C1 segment of cervical spinal cord (tissue), 14 donors: ENCODE measurements at regions not wholly inside any gene's neighbourhood (a gene's known extent, or its start where the extent isn't known, plus 50 kb on each side); places are given as distances from the start of the nearest gene placed in this dataset.
"Not testable (repeated sequence)": the region's sequence is repeated elsewhere in the genome, so short reads cannot be mapped to it uniquely, and the experiment has no call there.

Source experiments
- DNase-seq, 14 donors: peaks; one replicate each; lab custom pipeline; 2025; lab: John Stamatoyannopoulos, UW

- DNase-seq = no peak
Measured at GRCh38 chr1:47682786-47683350, 245.0 kb downstream of the FOXD2 start.

GRCh38 chr1:47683401-47683800, 245.6 kb downstream of the FOXD2 start:
- no peak for DNase-seq

DNA sequence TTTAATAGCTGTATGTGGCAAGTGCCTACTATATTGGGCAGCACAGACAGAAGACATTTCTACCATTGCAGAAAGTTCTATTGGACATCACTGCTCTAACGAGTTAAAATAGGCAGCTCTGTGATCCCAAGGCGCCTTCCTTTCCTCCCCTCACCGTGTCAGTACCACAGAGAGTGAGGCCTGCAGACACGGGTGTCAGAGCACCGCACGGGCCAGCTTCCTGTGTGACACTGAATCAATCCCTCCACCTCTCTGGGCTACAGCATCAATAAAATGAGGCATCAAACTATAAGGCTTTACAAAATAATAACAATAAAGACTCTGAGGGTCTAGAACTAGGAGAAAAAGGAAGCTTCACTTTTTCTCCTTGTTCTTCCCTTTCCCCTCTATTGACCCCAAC, 246.7 kb downstream of the FOXD2 start:
- no peak for DNase-seq

DNA sequence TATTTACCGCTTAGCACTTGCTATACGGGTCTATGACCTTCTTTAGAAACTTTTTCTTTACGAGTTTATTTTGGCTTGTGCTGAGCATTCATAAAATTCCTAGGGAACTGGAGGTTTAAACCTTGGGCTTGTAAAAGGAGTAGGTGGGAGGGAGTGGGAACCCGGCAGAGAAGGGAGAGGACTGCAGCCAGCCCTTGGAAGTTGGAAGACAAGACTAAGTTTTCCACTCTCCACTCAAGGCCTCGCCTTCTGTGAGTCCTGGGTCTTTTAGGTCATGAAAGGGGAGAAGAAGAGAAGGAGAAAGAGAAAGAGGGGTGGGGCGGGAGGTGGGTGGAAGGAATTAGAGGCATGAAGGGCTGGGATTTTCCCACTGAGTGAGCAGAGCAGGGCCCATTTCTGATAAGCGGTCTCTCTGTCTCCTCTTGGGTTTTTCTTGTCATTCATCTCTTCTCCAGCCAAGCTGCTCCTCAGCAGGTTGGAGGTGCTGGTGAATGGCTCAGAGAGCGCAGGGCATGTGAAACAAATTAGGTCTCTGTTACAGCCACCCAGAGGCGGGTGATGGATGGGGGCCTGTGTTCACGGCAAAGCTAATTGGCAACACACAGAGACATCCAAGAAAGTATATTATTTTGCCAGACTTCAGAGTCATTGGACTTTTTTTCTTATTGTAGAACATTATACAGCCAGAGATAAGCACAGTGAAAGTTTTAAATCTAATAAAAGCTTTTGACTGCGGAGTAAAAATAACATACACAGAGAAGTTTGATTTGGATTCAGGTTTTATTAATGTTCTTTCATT, 247.3 kb downstream of the FOXD2 start:
- DNase-seq = no peak

DNA sequence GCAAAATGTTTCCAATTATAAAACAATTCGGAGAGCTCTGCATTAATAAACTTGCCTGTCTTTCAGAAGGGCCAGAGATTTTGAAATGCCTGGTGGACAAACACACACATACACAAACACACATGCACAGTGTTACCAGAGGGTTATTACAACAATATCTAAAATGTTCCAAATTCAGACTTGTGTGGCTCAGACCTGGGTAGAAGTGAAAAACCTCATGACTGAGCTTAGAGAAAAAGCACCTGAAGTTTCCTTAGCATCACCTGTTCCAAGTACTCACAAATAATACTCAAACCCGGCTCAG, 247.9 kb downstream of the FOXD2 start:
- no peak for DNase-seq

GRCh38 chr1:47686731-47687630, 249.1 kb downstream of the FOXD2 start:
- no peak for DNase-seq

DNA sequence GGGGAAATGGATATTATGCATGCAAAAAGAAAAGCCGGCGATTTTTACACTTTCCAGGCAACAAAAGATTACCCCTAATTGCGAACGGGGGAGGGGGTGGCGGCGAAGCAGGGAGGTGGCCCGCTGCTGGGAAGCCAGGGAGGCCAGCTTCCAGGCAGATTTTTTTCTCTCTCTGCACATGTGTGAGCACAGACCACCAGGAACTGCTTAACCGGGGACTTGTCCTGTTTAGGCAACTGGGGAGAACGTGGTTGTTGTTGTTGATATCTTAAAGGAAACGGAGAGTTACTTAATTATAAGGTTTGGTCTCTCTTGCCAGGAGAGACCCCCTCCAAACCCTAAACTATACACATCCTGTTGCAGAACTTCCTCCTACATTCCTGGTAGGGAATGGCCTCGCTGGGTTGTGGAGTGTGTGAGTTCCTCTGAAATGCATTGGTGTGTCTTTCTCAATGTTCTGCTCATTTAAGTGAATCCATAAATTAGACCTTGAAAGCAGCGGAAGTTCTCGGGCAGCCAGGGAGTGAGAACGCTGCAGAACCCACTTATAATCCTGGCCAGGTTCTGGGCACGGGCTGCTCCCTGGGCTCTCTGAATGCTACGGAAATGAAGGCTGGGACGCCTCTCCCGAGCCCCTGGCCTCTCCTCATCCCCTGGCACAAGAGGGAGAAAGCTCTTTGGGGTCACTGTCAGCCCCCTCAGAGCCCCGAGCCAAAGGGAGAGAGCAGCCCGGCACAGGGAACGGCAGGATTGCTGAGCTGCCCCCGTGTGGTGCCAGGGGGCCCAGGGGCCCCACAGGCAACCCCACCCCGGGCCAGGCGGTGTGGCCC, 250.0 kb downstream of the FOXD2 start:
- DNase-seq = no peak

DNA sequence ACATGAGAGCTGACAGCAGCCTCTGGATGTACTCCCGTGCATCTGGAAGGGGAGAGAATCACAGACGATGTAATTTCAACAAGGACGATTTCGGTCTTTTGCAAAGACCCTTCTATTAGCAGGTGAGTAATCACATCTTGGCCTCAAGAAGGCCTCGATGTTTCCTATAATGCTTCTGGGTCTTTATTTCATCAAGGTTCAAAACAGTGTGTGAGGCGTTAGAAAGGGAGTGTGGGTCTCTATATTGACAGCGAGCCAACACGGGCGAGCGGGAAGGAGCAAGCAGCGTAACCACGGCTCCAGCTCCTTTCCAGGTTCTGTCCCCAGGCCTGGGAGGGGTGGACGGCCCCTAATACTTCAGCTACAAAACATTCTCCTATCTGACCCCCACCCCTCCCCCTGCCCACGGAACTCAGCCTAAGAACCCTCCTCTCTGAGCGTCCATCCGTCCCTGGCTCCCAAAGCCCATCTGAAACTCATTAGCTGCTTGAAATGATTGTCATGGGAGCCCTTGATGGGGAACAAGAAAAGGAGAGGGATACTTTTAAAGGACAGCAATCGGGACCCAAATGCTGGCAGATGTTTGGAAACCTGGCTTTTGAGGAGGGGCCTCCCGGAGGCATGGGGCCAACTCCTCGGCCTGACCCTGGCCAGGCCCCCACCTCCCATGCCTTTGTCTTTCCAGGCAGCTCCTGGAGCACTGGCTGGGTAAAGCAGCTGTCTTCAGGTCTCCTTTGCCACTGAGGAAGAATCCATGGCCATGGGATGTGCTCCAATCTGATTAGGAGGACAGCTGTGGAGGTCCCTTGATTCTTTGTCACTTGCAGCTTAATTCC, 250.8 kb downstream of the FOXD2 start:
- DNase-seq = no peak

- no peak for DNase-seq
Measured at GRCh38 chr1:47689894-47690293, 252.1 kb downstream of the FOXD2 start.

DNA sequence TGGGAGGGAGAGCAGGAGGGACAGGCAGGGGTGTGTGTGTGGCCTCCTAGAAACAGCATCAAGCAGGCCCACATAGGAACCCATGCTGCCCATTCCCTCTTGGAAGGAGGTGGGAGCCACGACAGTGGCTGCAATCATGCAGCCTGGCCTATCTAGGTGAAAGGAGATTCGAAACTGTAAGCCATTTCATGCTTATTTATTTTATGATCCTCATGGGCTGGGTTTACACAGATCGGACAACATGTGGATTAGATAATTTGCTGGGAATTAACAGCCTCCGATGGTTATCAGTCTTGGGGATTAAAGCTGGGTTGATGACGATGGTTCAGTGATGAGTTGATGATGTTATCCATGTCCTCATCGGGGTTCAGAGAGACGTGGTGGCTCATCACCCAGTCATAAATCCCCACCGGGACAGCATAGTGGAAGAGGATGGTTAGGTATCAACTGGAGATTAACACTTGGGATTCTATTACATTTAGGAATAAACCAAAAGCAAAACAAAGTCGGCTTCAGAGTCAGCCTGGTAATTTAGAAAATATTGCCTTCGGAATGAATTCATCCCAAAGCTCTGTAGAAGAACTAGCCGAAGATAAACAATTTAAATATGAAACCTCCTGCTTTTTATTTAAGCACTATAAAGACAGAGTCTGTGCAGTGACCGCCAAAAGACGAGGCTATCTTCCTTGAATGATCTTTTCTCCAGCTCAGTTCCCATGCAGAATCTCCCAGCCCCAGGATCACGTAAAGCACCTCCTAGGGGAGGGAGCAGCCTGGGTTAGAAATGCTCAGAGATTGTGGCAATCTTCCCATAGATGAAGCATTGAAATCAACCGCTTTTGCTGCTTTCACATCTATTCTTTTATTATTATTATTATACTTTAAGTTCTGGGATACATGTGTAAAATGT, 252.8 kb downstream of the FOXD2 start:
- no peak for DNase-seq

DNA sequence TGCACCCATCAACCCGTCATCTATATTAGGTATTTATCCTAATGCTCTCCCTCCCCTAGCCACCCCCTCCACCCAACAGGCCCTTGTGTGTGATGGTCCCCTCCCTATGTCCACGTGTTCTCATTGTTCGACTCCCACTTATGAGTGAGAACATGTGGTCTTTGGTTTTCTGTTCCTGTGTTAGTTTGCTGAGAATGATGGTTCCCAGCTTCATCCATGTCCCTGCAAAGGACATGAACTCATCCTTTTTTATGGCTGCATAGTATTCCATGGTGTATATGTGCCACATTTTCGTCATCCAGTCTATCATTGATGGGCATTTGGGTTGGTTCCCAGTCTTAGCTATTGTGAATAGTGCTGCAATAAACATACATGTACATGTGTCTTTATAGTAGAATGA, 253.4 kb downstream of the FOXD2 start:
- not testable (repeated sequence) for DNase-seq

- DNase-seq = no peak
Measured at GRCh38 chr1:47692196-47692595, 254.4 kb downstream of the FOXD2 start.

- DNase-seq = no peak
Measured at GRCh38 chr1:47693115-47693514, 255.3 kb downstream of the FOXD2 start.

DNA sequence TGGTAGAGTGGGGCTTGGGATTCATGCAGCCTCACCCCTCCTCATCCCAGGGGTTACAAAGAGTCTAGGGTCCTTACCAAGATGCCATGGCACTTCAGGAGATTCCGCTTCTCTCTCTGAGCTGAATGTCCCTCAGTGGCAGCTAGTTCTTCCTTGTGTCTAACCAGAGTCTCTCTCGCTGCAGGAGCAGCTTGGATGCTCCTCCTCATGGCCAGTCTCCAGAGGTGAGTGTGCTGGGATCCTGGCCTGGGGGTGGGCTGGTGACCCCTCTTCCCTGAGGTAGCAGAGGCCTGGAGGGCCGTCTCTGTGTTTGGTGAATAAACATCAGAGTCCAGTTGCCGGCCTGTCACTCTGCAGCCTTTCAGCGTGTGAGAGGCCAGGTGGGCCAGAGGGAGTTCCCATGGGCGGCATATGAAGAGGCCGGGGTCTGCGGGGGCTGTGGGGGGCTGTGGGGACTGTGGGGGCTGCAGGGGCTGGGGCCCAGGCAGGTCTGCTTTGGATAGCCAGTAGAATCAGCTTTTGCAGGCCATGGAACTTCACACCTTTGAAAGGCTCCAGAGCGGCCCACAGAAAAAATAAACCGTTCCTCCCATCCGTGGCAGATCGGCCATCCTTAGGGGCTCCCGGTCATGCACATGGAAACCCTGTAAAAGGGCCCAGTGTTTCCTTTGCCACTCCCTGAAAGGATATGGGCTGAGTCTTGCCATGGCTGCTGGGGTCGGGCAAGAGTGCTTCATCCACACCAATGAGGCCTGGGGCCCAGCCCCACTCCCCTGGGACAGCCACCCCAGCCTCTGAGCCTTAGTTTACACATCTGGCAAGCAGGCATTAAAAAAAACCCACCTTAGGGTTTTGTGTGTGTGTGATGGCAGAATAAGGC, 256.4 kb downstream of the FOXD2 start:
- no peak for DNase-seq

- no peak for DNase-seq
Measured at GRCh38 chr1:47696404-47696736, 258.5 kb downstream of the FOXD2 start.

DNA sequence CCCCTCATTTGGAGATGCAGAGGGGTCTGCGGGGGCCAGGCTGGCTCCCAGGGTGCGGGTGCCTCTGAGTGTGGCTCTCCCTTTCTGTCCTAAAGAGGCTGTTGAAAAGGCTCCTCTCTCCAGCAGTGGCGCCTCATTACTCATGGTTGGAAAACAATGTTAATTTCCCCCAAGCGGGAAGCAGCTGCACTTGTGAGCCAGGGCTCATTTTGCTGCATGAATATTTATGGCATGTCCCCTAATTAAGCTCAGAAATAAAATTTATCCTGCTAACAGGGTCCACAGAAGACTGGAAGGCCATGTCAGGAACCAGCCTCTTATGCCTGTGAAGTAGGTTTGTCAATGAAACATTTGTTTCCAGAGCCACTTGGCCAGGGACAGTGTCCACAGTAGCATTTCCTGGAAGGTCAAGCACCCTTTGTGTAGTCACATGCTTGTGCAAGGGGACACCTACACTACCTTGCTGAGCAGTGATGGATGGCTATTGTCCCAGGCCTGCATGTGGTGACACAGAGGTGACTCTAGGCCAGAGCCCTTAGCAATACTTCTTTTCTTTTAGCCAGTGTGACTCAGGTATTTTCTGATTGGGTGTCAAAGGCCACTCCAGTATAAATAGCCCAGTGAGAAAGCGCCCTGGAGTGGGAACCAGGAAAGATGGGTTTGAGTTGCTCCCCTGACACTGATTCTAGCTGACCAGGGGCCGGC, 259.0 kb downstream of the FOXD2 start:
- peak in 2 of 14 donors; percentile 10 to 66 for DNase-seq

- DNase-seq = no peak
Measured at GRCh38 chr1:47697616-47698335, 259.9 kb downstream of the FOXD2 start.
